ENCODE measurements at regions not wholly inside any gene's neighbourhood (a gene's known extent, or its start where the extent isn't known, plus 50 kb on each side); places are given as distances from the start of the nearest gene placed in this dataset.

- H3K4me3 ChIP-seq: no peak overlapping the region
- intact Hi-C loops (cut with DNase I; ENCODE audit: low total_unique reads): no loop called here
- no peaks in the 10 kb centered on the region for H3K36me3 ChIP-seq
- peaks cover 0 to 26% (median 0%) of the 10 kb centered on the region in 7 donors for H3K27me3 ChIP-seq (replicated peaks in 1 of 7)
- no peak for DNase-seq
- TF ChIP-seq POLR2AphosphoS5 (IDR thresholded peaks at IDR 0.05) (no peak), CTCF (IDR thresholded peaks at IDR 0.05 in 8 of 11, conservative IDR thresholded peaks at IDR 0.05 in 3 of 11) (no peak), POLR2A (IDR thresholded peaks at IDR 0.05) (no peak)
- WGBS, 5 donors: 65 to 79% (median 70%) methylated on average over 4 of the region's 4 CpGs
- H3K9me3 ChIP-seq: no peaks in the 10 kb centered on the region
- H3K4me1 ChIP-seq: no peaks in the 10 kb centered on the region
- H3K27ac ChIP-seq: no peak overlapping the region
Observed at GRCh38 chr15:93520206-93520605, 431.2 kb upstream of the RGMA start.

- Histone ChIP-seq H3K4me3 (no peak overlapping the region), H3K27ac (no peak overlapping the region), H3K9me3 (no peaks in the 10 kb centered on the region), H3K36me3 (no peaks in the 10 kb centered on the region), H3K4me1 (no peaks in the 10 kb centered on the region), H3K27me3 (replicated peaks in 1 of 7) (peaks cover 0 to 20% (median 0%) of the 10 kb centered on the region in 7 donors)
- no peak for DNase-seq
- intact Hi-C loops (cut with DNase I; ENCODE audit: low total_unique reads): no loop called here
- TF ChIP-seq CTCF (IDR thresholded peaks at IDR 0.05 in 8 of 11, conservative IDR thresholded peaks at IDR 0.05 in 3 of 11): no peak
- TF ChIP-seq POLR2AphosphoS5 (IDR thresholded peaks at IDR 0.05): no peak
- TF ChIP-seq POLR2A (IDR thresholded peaks at IDR 0.05): no peak
- WGBS, 5 donors: 76 to 90% (median 81%) methylated on average over 3 of the region's 3 CpGs
Observed at GRCh38 chr15:93519599-93519998, 430.6 kb upstream of the RGMA start.

GRCh38 chr15:93517176-93517575 lies 428.2 kb upstream of the RGMA start:
- WGBS, 5 donors: 73 to 94% (median 82%) methylated on average over 3 of the region's 3 CpGs
- intact Hi-C loops (cut with DNase I; ENCODE audit: low total_unique reads): no loop called here
- Histone ChIP-seq H3K27ac (no peak overlapping the region), H3K36me3 (no peaks in the 10 kb centered on the region), H3K27me3 (replicated peaks in 1 of 7) (peaks cover 0 to 6% (median 0%) of the 10 kb centered on the region in 7 donors), H3K9me3 (no peaks in the 10 kb centered on the region), H3K4me3 (no peak overlapping the region), H3K4me1 (no peaks in the 10 kb centered on the region)
- no peak for DNase-seq
- no peak for TF ChIP-seq POLR2A (IDR thresholded peaks at IDR 0.05)
- no peak for TF ChIP-seq POLR2AphosphoS5 (IDR thresholded peaks at IDR 0.05)
- no peak for TF ChIP-seq CTCF (IDR thresholded peaks at IDR 0.05 in 8 of 11, conservative IDR thresholded peaks at IDR 0.05 in 3 of 11)

GRCh38 chr15:93515256-93516051 lies 426.4 kb upstream of the RGMA start:
- intact Hi-C loops (cut with DNase I; ENCODE audit: low total_unique reads): no loop called here
- no peak for DNase-seq
- Histone ChIP-seq H3K36me3 (no peaks in the 10 kb centered on the region), H3K27me3 (replicated peaks in 1 of 7) (peaks cover 0 to 6% (median 0%) of the 10 kb centered on the region in 7 donors), H3K4me1 (no peaks in the 10 kb centered on the region), H3K27ac (no peak overlapping the region), H3K9me3 (no peaks in the 10 kb centered on the region), H3K4me3 (no peak overlapping the region)
- WGBS, 5 donors: 76 to 84% (median 79%) methylated on average over 5 of the region's 5 CpGs
- no peak for TF ChIP-seq POLR2A (IDR thresholded peaks at IDR 0.05)
- TF ChIP-seq POLR2AphosphoS5 (IDR thresholded peaks at IDR 0.05): no peak
- TF ChIP-seq CTCF (IDR thresholded peaks at IDR 0.05 in 8 of 11, conservative IDR thresholded peaks at IDR 0.05 in 3 of 11): no peak

Measured in spleen (tissue), 11 donors.